Left ventricle myocardium inferior (tissue), 1 donor: ENCODE measurements at regions not wholly inside any gene's neighbourhood (a gene's known extent, or its start where the extent isn't known, plus 50 kb on each side); places are given as distances from the start of the nearest gene placed in this dataset.

Source experiments
- DNase-seq: peaks from one replicate; pipeline ENCODE4 v3.0.0-alpha.2; 2020
- H3K27ac ChIP-seq: fragments of 200-600 bp; replicated peaks from 2 replicates; pipeline ENCODE4 v1.8.0; 2021
- H3K27me3 ChIP-seq: fragments of 200-600 bp; 2 replicates; pipeline ENCODE4 v1.8.0; 2021; ENCODE audit warnings: low read depth
- H3K36me3 ChIP-seq: fragments of 200-600 bp; 2 replicates; pipeline ENCODE4 v1.8.0; 2021
- H3K4me1 ChIP-seq: fragments of 200-600 bp; 2 replicates; pipeline ENCODE4 v1.8.0; 2021
- H3K4me3 ChIP-seq: fragments of 200-600 bp; 2 replicates; pipeline ENCODE4 v1.8.0; 2021; ENCODE audit warnings: mild to moderate bottlenecking, moderate library complexity
- H3K9me3 ChIP-seq: fragments of 200-600 bp; replicated peaks from 2 replicates; pipeline ENCODE4 v1.8.0; 2021
- intact Hi-C: fragments of 100-400 bp; cut with micrococcal nuclease; formaldehyde crosslinking; loops from one replicate; pipeline ENCODE4 v1.11.0; 2022
- TF ChIP-seq, protein P1 (sequence below): fragments of 200-600 bp; IDR thresholded peaks from 2 replicates; pipeline ENCODE4 v1.8.0; 2021; ENCODE audit warnings: antibody characterized with exemption, mild to moderate bottlenecking, borderline replicate concordance
- donor health status: DM: no; HTN: yes; CAD: no; lungs with severe emphysema.

DNA sequence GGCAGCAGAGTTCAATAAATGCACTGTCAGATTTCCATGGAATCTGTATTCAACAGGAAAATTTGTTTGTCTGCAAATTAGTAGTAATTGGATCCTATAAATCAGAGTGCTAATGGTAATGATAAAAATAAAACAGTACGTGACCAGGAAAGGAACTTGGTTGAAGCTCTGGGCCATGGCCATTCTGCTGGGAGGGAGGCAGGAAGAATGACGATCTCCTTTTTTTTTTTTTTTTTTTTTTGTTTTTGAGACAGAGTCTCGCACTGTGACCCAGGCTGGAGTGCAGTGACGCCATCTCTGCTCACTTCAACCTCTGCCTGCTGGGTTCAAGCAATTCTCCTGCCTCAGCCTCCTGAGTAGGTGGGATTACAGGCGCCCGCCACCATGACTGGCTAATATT lies 94.8 kb upstream of the SEC11C start:
- H3K9me3 ChIP-seq, result no peaks in the 10 kb centered on the region
- DNase-seq, result no peak
- intact Hi-C loops, result no loop called here
- H3K4me3 ChIP-seq, result no peak overlapping the region
- no peaks in the 10 kb centered on the region for H3K27me3 ChIP-seq
- TF ChIP-seq, protein P1, sequence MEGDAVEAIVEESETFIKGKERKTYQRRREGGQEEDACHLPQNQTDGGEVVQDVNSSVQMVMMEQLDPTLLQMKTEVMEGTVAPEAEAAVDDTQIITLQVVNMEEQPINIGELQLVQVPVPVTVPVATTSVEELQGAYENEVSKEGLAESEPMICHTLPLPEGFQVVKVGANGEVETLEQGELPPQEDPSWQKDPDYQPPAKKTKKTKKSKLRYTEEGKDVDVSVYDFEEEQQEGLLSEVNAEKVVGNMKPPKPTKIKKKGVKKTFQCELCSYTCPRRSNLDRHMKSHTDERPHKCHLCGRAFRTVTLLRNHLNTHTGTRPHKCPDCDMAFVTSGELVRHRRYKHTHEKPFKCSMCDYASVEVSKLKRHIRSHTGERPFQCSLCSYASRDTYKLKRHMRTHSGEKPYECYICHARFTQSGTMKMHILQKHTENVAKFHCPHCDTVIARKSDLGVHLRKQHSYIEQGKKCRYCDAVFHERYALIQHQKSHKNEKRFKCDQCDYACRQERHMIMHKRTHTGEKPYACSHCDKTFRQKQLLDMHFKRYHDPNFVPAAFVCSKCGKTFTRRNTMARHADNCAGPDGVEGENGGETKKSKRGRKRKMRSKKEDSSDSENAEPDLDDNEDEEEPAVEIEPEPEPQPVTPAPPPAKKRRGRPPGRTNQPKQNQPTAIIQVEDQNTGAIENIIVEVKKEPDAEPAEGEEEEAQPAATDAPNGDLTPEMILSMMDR, result no peak
- H3K27ac ChIP-seq, result peak overlapping the region; percentile 75
- H3K36me3 ChIP-seq, result no peaks in the 10 kb centered on the region
- H3K4me1 ChIP-seq, result peaks cover 23% of the 10 kb centered on the region

DNA sequence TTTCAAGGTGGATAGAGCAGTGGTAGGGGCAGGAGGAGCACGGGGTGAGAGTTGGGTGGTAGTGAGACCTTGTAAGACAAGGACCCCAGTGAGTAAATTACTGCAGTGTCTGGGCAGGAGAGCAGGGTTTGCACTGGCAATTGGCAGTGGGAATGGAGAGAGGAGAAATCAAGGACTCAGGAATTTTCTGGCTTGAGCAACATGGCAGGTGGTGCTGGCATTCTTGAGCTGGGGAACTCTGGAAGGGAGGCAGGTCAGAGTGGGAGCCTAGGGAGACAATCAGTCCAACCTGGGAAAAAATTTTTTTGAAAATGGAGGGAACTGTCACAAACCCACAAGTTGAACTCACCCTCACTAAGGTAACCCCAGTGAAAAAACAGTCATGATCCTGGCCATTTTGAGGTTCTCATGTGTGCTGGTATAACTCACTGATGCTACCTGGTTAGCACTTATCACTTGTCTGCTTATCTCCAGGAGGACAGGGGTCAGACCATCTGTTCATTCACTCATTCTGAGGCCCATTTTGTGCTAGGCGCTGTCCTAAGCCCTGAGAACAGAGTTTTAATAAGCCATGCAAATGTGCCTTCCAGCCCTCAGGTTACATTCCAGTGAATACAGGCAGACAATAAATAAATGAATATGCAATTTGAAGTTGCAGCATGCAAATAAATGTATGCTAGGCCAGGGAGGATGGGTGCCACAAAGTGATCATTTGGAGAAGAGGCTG lies 92.2 kb upstream of the SEC11C start:
- intact Hi-C loops, result no loop called here
- no peak for DNase-seq
- H3K27ac ChIP-seq, result no peak overlapping the region
- no peaks in the 10 kb centered on the region for H3K36me3 ChIP-seq
- TF ChIP-seq, protein P1, result no peak
- H3K27me3 ChIP-seq, result no peaks in the 10 kb centered on the region
- H3K4me3 ChIP-seq, result no peak overlapping the region
- H3K4me1 ChIP-seq, result peaks cover 15% of the 10 kb centered on the region
- no peaks in the 10 kb centered on the region for H3K9me3 ChIP-seq

DNA sequence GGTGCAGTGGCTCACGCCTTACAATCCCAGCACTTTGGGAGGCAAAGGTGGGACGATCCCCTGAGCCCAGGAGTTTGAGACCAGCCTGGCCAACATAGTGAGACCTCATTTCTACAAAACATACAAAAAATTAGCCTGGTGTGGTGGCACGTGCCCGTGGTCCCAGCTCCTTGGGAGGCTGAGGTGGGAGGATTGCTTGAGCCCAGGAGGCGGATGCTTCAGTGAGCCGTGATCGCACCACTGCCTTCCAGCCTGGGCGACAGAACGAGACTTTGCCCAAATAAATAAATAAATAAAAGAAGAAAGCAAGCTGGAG lies 91.7 kb upstream of the SEC11C start:
- Histone ChIP-seq H3K9me3 (no peaks in the 10 kb centered on the region), H3K4me3 (no peak overlapping the region), H3K27ac (no peak overlapping the region), H3K4me1 (peaks cover 12% of the 10 kb centered on the region), H3K27me3 (no peaks in the 10 kb centered on the region), H3K36me3 (no peaks in the 10 kb centered on the region)
- intact Hi-C loops, result no loop called here
- TF ChIP-seq, protein P1, result no peak
- no peak for DNase-seq

DNA sequence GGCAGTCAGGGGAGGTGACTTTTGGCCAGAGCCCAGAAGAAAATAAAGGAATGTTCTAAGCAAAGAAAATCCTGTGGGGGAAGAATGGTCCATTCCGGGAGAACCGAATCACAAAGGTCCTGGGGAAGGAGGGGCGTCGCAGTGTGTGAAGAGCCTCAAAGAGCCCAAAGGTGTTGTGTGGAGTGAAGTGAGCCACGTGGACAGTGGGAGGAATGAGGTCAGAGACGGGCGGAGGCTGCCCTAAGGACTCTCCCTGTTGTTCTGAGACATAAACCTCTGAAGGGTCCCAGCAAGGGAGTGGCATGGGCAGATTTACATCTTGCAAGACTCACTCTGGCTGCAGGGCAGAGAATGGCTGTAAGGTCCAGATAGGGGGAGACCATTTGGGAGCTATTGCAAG lies 91.3 kb upstream of the SEC11C start:
- Histone ChIP-seq H3K27me3 (no peaks in the 10 kb centered on the region), H3K4me3 (no peak overlapping the region), H3K36me3 (no peaks in the 10 kb centered on the region), H3K4me1 (peaks cover 12% of the 10 kb centered on the region), H3K27ac (no peak overlapping the region), H3K9me3 (no peaks in the 10 kb centered on the region)
- intact Hi-C loops, result no loop called here
- no peak for DNase-seq
- TF ChIP-seq, protein P1, result no peak

DNA sequence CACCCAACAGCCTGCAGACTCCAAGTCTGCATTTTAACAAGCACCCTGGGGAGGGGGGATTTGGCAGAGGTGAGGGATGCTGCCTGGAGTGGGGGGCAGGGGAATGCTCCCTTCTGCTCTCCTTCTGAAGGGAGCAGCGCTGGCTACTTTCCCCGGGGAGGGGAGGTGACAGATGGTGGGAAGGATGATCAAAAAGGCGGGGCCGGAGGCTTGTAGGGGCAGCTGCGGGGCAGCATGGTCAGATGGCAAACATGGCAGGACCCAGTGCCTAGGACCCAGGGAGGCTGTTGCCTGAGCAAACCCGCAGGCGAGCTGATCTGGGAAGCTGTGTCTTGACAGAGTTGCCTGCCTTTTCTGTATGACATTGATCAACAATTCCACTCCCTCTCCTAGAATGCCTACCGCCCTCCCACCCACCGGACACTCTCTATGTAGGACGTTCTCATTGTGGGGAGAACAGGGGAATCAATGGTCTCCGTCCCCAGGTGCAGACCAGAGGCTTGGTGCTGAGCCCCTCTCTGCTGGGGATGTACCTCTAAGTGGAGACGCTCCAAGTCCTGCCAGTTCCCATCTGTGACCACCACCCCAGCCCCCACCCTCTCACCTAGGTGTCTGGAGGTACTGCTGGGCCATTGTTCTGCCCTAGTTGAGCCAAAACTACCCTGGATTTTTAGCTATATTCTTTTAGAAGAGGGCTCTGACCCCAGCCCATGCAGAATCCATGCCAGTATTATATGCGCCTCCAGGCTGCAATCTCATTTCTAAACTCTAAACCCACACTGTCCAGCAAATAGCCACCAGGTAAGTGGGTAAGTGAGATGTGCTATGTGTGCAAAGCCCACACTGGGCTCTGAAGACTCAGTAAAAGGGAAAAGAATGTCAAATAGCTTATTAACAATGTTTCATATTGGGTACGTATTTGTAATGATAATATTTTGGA lies 89.7 kb upstream of the SEC11C start:
- no peak for DNase-seq
- Histone ChIP-seq H3K27me3 (no peaks in the 10 kb centered on the region), H3K4me1 (peaks cover 12% of the 10 kb centered on the region), H3K4me3 (no peak overlapping the region), H3K27ac (no peak overlapping the region), H3K9me3 (no peaks in the 10 kb centered on the region), H3K36me3 (no peaks in the 10 kb centered on the region)
- intact Hi-C loops, result no loop called here
- TF ChIP-seq, protein P1, result no peak
